Hepatocyte (in vitro differentiated cells): ENCODE measurements at regions not wholly inside any gene's neighbourhood (a gene's known extent, or its start where the extent isn't known, plus 50 kb on each side); places are given as distances from the start of the nearest gene placed in this dataset.

Source experiments
- EZH2 ChIP-seq: fragments of 200-600 bp; sonication (generic); IDR thresholded peaks from 2 replicates; pipeline ENCODE4 v1.6.1; 2016; ENCODE audit warnings: antibody characterized with exemption, mild to moderate bottlenecking, borderline replicate concordance
- EZH2phosphoT487 ChIP-seq: fragments of 200-600 bp; sonication (generic); IDR thresholded peaks from one replicate; pipeline ENCODE4 v1.6.1; 2018; ENCODE audit warnings: antibody characterized with exemption, mild to moderate bottlenecking, low read depth, moderate library complexity; ENCODE audit not compliant: unreplicated experiment, severe bottlenecking
- TF ChIP-seq, protein P1 (sequence below): fragments of 200-600 bp; sonication (generic); IDR thresholded peaks from 2 replicates; pipeline ENCODE4 v1.5.1; 2016; ENCODE audit warnings: antibody characterized with exemption, mild to moderate bottlenecking; ENCODE audit not compliant: poor library complexity

DNA sequence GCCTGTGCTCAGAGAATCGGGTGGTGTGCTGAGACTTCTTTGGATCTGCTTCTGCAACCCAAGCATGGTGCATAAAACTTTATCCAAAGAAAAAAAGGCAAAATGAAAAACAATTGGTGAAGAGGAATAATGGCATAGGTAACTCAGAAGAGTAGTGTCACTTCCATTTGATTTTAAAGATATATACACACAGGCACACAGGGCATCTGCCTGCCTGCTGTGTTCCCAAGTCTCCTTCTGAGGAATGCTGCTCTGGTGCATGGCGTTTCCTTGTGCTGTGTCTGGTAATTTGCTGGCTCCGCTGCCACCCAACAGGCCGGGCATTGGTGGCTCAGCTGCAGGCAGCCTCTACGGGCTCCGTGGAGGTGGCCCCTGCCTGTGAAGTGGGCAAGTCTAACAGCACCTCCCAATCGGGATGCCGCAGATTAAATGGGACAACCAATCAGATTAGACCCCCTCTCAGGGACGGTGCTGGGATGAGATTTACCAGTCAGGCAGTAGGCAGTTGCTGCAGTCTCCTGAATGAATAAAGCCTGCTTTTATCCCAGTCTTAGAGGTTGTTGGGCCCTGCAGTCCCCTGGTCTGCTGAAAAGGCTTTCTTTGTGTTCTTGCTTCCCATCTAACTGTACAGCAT lies 253.7 kb upstream of the RASGRP1 start:
- TF ChIP-seq, protein P1, sequence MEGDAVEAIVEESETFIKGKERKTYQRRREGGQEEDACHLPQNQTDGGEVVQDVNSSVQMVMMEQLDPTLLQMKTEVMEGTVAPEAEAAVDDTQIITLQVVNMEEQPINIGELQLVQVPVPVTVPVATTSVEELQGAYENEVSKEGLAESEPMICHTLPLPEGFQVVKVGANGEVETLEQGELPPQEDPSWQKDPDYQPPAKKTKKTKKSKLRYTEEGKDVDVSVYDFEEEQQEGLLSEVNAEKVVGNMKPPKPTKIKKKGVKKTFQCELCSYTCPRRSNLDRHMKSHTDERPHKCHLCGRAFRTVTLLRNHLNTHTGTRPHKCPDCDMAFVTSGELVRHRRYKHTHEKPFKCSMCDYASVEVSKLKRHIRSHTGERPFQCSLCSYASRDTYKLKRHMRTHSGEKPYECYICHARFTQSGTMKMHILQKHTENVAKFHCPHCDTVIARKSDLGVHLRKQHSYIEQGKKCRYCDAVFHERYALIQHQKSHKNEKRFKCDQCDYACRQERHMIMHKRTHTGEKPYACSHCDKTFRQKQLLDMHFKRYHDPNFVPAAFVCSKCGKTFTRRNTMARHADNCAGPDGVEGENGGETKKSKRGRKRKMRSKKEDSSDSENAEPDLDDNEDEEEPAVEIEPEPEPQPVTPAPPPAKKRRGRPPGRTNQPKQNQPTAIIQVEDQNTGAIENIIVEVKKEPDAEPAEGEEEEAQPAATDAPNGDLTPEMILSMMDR, result no peak
- TF ChIP-seq EZH2phosphoT487, result no peak
- TF ChIP-seq EZH2, result no peak
